Muscle of leg (tissue), 3 donors: ENCODE measurements at regions not wholly inside any gene's neighbourhood (a gene's known extent, or its start where the extent isn't known, plus 50 kb on each side); places are given as distances from the start of the nearest gene placed in this dataset.
"Not testable (repeated sequence)": the region's sequence is repeated elsewhere in the genome, so short reads cannot be mapped to it uniquely, and the experiment has no call there.

ENCODE experiments used
- DNase-seq: peaks from one replicate; pipeline ENCODE4 v3.0.0; 2013
- H3K27ac ChIP-seq: one replicate; pipeline ENCODE4 v1.5.1; 2013; ENCODE audit warnings: mild to moderate bottlenecking, low read length, control low read depth
- H3K27me3 ChIP-seq: one replicate; pipeline ENCODE4 v1.6.1; 2013; ENCODE audit warnings: low read length; ENCODE audit not compliant: control insufficient read depth, insufficient read depth
- H3K36me3 ChIP-seq: one replicate; pipeline ENCODE4 v1.6.1; 2013; ENCODE audit warnings: low read length; ENCODE audit not compliant: control insufficient read depth, insufficient read depth
- H3K4me1 ChIP-seq: one replicate; pipeline ENCODE4 v1.6.1; 2013; ENCODE audit warnings: low read length; ENCODE audit not compliant: control insufficient read depth, insufficient read depth
- H3K4me3 ChIP-seq: one replicate; pipeline ENCODE4 v1.5.1; 2013; ENCODE audit warnings: low read length, control low read depth
- H3K9me3 ChIP-seq: replicated peaks from 2 replicates; pipeline ENCODE4 v1.6.1; 2013; ENCODE audit warnings: low read depth, low read length; ENCODE audit not compliant: control insufficient read depth
- WGBS: methylation state at CpG from one replicate; pipeline ENCODE4 v1.1.5; 2013; ENCODE audit warnings: missing lambda C conversion rate; ENCODE audit not compliant: insufficient coverage; 5-methylcytosine and 5-hydroxymethylcytosine counted together

DNA sequence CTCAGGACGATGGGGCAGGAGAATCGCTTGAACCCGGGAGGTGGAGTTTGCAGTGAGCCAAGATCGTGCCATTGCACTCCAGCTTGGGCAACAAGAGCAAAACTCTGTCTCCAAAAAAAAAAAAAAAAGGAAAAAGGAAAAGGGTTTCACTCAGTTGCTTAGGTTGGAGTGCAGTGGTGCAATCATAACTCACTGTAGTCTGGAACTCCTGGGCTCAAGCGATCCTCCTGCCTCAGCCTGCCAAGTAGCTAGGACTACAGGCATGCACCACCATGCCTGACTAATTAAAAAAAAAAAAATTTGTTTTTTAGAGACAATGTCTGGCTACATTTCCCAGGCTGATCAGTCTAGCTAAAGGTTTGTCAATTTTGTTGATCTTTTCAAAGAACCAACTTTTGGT is 76.7 kb downstream of the TMEM270 start:
- H3K9me3 ChIP-seq, H3K27me3 ChIP-seq, H3K27ac ChIP-seq, H3K36me3 ChIP-seq, H3K4me1 ChIP-seq, H3K4me3 ChIP-seq: not testable (repeated sequence)
- WGBS = 93% methylated on average over 3 of the region's 5 CpGs
- DNase-seq = peak; percentile 28

DNA sequence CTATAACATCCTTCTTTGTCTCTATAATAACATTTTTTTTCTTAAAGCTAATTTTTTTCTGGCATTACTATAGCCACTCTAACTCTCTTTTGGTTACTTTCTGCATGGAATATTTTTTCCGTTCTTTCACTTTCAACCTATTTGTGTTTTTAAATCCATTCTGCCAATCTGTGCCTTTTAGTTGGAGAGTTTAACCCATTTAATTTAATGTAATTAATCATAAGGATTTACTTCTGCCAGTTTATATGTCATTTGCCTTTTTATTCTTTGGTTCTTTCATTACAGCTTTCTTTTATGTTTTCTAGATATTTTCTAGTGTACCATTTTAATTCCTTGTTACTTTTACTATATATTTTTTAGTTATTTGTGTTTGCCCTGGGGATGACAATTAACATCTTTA is 78.6 kb downstream of the TMEM270 start:
- DNase-seq = no peak
- WGBS = no CpG with 5 or more reads among the region's 1 CpG
- H3K36me3 ChIP-seq = no peaks in the 10 kb centered on the region
- no peaks in the 10 kb centered on the region for H3K4me1 ChIP-seq
- H3K9me3 ChIP-seq = peaks cover 8% of the 10 kb centered on the region
- no peak overlapping the region for H3K4me3 ChIP-seq
- H3K27ac ChIP-seq = no peak overlapping the region
- no peaks in the 10 kb centered on the region for H3K27me3 ChIP-seq

DNA sequence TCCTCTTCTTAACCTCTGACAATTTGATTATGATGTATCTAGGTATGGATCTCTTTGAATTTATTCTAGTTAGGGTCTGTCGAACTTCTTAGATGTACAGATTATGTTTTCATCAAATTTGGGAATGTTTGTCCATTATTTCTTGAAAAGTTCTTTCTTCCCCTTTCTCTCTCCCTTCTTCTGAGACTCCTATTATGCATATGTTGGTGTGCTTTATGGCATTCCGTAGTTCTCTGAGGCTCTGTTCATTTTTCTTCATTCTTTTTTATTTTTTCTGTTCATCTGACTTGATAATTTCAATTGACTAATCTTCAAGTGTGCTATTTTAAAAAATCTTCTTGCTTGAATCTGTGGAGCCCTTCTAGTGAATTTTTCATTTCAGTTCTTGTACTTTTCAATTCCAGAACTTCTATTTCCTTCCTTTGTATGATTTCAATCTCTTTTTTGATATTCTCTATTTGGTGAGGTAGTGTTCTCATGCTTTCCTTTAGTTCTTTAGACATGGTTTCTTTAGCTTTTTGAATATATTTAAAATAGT is 79.8 kb downstream of the TMEM270 start:
- H3K4me3 ChIP-seq = no peak overlapping the region
- no peaks in the 10 kb centered on the region for H3K4me1 ChIP-seq
- WGBS = no CpG with 5 or more reads among the region's 2 CpGs
- peaks cover 14% of the 10 kb centered on the region for H3K9me3 ChIP-seq
- no peak overlapping the region for H3K27ac ChIP-seq
- no peaks in the 10 kb centered on the region for H3K27me3 ChIP-seq
- no peaks in the 10 kb centered on the region for H3K36me3 ChIP-seq
- DNase-seq = no peak

DNA sequence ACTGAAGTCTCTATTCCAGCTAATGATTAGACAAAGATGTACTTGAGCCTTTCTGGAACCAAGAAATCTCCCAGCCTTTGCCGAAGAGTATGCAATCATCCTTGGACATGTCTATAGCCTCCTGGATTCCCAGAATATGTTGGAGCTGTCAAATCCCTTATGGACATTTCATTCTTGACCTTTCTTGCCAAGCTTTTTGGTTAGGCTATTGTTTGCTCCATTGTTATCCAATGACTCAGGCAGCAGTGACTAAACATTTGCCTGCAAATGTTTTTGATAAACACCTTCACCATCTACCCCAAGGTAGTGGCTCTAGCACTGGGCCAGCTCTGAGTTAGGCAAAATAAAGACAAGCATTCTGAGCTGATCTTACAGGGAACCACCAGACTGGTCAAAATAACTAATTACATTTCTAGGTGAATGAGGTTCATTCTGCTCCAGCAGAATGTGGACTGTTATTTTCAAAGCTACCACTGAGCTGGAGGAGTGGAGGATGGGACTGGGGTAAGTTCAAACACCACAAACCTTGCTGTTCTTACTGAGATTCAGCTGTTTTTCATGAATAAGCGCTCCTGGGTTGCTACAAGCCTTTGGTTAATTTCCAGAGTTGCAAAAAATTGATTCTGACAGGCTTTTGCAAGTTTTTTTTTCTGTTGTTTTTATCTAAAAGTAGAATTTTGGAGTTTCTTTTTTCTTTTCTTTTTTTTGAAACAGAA is 81.0 kb downstream of the TMEM270 start:
- Histone ChIP-seq H3K27ac (no peak overlapping the region), H3K9me3 (peaks cover 14% of the 10 kb centered on the region), H3K36me3 (no peaks in the 10 kb centered on the region), H3K4me1 (no peaks in the 10 kb centered on the region), H3K4me3 (no peak overlapping the region), H3K27me3 (no peaks in the 10 kb centered on the region)
- DNase-seq = no peak
- 57% methylated on average over 1 of the region's 2 CpGs for WGBS

DNA sequence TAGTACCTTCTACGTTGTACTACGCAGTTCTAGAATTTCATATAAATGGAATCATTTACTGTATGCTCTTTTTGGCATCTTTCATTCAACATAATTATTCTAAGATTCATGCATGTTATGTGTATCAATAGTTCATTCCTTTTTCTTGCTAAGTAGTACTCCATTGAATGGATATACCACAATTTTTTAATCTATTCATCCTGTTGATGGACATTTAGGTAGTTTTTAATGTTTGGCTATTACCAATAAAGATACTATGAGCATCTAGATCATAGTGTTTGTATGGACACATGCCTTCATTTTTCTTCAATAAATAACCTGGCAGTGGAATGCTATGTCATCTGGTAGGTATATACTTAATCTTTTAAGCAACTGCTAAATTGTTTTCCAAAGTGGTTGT is 83.0 kb upstream of the ELN start:
- Histone ChIP-seq H3K4me3 (no peak overlapping the region), H3K9me3 (peaks cover 13% of the 10 kb centered on the region), H3K36me3 (no peaks in the 10 kb centered on the region), H3K27me3 (no peaks in the 10 kb centered on the region), H3K27ac (no peak overlapping the region), H3K4me1 (no peaks in the 10 kb centered on the region)
- no CpG with 5 or more reads among the region's 2 CpGs for WGBS
- DNase-seq = no peak

DNA sequence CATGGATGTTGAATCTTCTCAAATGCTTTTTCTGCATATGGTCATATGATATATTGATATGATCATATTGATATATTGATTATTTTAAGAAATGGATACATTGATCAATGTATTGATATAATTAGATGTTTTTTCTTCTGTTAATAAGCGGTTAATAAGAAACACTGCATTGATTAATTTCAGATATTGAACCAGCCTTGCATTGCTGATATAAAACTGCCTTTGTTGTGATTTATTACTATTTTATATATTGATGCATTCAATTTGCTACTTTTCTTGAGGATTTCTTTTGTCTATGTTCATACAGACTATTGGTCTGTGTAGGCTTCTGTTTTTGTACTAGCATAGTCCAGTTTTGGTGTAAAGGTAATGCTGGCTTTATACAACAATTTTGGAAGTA is 79.7 kb upstream of the ELN start:
- H3K36me3 ChIP-seq = no peaks in the 10 kb centered on the region
- no peak overlapping the region for H3K27ac ChIP-seq
- WGBS = no CpG with 5 or more reads among the region's 1 CpG
- no peak for DNase-seq
- H3K4me1 ChIP-seq = no peaks in the 10 kb centered on the region
- no peaks in the 10 kb centered on the region for H3K27me3 ChIP-seq
- peaks cover 6% of the 10 kb centered on the region for H3K9me3 ChIP-seq
- no peak overlapping the region for H3K4me3 ChIP-seq

DNA sequence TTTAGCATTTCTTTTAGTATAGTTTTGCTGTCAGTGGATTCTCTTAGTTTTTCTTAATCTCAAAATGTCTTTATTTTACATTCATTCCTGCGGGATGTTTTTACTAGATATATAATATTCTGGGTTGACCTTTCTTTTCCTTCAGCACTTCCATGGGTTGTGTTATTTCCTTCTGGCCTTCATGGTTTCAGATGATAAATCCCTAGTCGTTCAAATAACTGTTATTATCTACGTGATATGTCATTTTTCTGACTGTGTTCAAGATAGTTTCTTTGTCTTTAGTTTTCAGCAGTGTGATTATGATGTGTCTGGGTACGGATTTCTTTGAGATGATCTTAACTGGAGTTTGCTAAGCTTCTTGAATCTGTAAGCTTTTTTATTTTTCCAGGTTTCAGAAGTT is 75.7 kb upstream of the ELN start:
- no peak for DNase-seq

DNA sequence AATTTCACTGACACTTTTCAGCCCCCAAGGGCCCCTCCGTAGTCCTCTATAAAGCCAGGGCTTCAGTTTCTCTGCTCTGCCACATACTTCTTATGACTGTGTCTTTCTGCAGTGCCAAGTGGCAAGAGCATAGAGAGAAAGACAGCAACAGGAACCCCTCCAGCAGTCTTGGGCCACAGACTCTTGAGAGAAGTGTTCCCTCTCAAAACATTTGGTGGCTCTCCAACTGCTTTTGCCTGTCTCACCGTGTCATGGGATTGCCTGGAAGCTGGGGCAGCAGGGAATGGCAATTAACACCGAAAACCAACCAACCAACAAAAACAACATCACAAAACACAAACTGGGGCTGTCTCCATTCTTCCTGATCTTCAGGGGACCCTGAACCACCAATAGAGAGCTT is 73.8 kb upstream of the ELN start:
- Histone ChIP-seq H3K27me3 (no peaks in the 10 kb centered on the region), H3K27ac (no peak overlapping the region), H3K4me3 (no peak overlapping the region), H3K36me3 (no peaks in the 10 kb centered on the region), H3K4me1 (no peaks in the 10 kb centered on the region), H3K9me3 (no peaks in the 10 kb centered on the region)
- 82% methylated on average over 2 of the region's 3 CpGs for WGBS
- no peak for DNase-seq

More for the DNA sequence above, 75.7 kb upstream of the ELN start:
- H3K36me3 ChIP-seq = no peaks in the 10 kb centered on the region
- no peak overlapping the region for H3K27ac ChIP-seq
- no CpG with 5 or more reads among the region's 4 CpGs for WGBS
- H3K27me3 ChIP-seq = no peaks in the 10 kb centered on the region
- no peak overlapping the region for H3K4me3 ChIP-seq
- no peaks in the 10 kb centered on the region for H3K9me3 ChIP-seq
- no peaks in the 10 kb centered on the region for H3K4me1 ChIP-seq

DNA sequence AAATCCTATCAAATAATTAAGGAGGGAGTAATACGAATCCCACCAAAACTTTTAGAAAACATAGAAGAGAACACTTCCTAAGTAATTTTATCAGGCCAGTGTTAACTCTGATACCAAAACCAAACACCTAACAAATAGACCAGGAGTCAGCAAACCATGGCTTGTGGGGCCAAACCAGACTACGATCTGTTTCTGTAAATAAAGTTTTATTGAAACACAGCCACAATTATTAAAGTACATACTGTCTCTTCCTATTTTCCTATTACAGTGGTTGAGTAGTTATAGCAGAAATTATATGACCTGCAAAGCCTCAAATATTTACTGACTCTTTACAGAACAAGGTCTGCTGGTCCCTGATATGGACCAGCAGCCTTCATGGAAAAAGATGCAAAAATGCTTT is 73.1 kb upstream of the ELN start:
- Histone ChIP-seq H3K36me3 (no peaks in the 10 kb centered on the region), H3K4me3 (no peak overlapping the region), H3K9me3 (no peaks in the 10 kb centered on the region), H3K4me1 (no peaks in the 10 kb centered on the region), H3K27ac (no peak overlapping the region), H3K27me3 (no peaks in the 10 kb centered on the region)
- no CpG with 5 or more reads among the region's 2 CpGs for WGBS
- DNase-seq = no peak

DNA sequence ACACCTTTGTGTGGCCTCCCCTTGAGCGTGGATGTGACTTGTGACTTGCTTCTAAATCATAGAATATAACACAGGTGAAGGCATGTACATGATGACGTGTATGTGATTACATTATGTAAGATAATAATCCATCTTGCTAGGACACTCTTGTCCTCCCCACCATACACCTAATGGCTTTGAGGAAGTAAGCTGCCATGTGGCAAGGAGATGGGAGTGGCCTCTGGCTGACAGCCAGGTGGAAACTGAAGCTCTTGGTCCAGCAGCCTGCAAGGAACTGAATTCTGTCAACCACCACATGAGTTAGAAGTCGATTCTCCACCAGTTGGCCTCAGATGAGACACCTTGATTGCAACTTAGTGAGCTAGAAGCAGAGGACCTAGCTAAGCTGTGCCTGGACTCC is 67.4 kb upstream of the ELN start:
- H3K4me1 ChIP-seq = no peaks in the 10 kb centered on the region
- no peaks in the 10 kb centered on the region for H3K36me3 ChIP-seq
- H3K27ac ChIP-seq = no peak overlapping the region
- H3K9me3 ChIP-seq = peaks cover 15% of the 10 kb centered on the region
- DNase-seq = no peak
- H3K4me3 ChIP-seq = no peak overlapping the region
- 63% methylated on average over 1 of the region's 3 CpGs for WGBS
- no peaks in the 10 kb centered on the region for H3K27me3 ChIP-seq

DNA sequence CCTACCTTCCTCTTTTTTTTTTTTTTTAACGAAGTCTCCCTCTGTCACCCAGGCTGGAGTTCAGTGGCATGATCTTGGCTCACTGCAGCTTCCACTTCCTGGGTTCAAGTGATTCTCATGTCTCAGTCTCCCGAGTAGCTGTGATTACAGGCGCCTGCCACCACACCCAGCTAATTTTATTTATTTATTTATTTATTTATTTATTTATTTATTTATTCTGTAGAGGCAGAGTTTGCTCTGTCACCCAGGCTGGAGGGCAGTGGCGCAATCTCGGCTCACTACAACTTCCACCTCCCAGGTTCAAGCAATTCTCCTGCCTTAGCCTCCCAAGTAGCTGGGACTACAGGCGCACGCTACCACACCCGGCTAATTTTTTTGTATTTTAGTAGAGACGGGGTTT is 66.0 kb upstream of the ELN start:
- not testable (repeated sequence) for H3K27me3 ChIP-seq

More for the DNA sequence above, 66.0 kb upstream of the ELN start:
- peaks cover 15% of the 10 kb centered on the region for H3K9me3 ChIP-seq
- not testable (repeated sequence) for H3K4me3 ChIP-seq, H3K4me1 ChIP-seq, H3K36me3 ChIP-seq, H3K27ac ChIP-seq, DNase-seq
- WGBS = no CpG with 5 or more reads among the region's 9 CpGs
